T1000 (cell line): ENCODE measurements at regions not wholly inside any gene's neighbourhood (a gene's known extent, or its start where the extent isn't known, plus 50 kb on each side); places are given as distances from the start of the nearest gene placed in this dataset.
"Not testable (repeated sequence)": the region's sequence is repeated elsewhere in the genome, so short reads cannot be mapped to it uniquely, and the experiment has no call there.

ENCODE experiments used
- DNase-seq: peaks from one replicate; lab custom pipeline; 2025; ENCODE audit warnings: mixed read lengths; lab: John Stamatoyannopoulos, UW

DNA sequence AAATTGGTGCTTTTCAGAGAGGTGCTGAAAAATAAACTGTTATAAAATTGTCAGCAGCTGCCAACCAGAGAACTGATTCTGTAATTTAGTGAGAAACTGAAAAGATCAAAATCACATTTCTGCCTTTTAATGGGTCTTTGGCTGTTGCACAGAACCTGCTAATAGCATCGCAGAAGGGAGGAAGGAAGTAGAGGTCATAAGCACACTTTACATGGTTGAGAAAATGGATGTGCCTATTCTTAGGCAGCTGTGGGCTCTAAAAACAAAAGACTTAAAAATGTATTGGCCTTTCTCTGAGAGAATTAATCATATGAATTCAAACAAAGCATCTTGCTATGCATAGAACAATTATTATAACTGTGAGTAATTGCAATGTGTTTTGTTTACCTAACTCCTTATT is 1186.9 kb downstream of the DSC3 start:
- no peak for DNase-seq

- DNase-seq: no peak
Measured at GRCh38 chr18:29853126-29853525, 1189.4 kb downstream of the DSC3 start.

DNA sequence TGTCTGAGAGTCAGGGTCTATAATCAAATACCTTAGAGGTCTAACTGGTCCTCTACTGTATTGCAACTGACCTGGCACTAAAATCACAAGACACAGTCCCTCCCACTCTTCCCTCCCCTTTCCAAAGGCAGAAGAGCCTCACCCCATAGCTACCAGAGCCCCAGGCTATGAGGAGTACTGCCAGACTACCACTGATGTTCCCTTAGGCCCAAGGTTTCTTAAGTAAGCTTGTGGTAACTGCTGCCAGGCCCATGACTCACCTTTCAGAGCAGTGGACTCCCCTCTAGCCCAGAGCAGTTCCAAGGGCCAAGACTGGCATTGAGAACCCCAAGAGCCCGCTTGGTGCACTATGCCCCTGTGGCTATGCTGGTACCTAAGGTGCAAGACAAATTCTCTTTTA is 1193.4 kb downstream of the DSC3 start:
- DNase-seq: peak; percentile 35

DNA sequence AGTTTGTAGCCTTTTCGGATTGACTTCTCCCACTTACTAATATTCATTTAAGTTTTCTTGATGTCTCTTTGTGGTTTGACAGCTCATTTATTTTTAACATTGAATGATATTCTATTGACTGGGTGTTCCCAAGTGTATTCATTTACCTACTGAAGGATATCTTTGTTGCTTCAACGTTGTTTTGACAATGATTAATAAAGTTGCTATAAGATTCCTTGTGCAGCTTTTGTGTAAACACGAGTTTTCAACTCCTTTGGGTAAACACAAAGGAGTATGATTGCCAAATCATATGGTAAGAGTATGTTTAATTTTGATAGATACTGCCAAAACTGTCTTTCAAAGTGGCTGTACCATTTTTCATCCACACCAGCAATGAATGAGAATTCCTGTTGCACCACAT is 1200.9 kb downstream of the DSC3 start:
- no peak for DNase-seq

GRCh38 chr18:29840089-29840488 is 1202.5 kb downstream of the DSC3 start:
- no peak for DNase-seq

DNA sequence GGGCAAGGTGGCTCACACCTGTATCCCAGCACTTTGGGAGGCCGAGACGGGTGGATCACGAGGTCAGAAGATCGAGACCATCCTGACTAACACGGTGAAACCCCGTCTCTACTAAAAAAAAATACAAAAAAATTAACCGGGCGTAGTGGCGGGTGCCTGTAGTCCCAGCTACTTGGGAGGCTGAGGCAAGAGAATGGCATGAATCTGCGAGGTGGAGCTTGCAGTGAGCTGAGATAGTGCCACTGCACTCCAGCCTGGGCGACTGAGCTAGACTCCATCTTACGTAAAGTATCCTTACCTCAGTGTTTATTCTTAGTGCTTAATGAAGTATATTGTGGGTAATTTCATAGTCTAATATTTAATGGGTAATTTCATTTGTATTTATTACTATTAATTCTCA is 1203.6 kb downstream of the DSC3 start:
- DNase-seq: not testable (repeated sequence)

GRCh38 chr18:29838556-29838955 is 1204.0 kb downstream of the DSC3 start:
- no peak for DNase-seq

GRCh38 chr18:29823671-29824070 is 1218.9 kb downstream of the DSC3 start:
- no peak for DNase-seq

- DNase-seq: no peak
Measured at GRCh38 chr18:29821544-29821943, 1221.0 kb downstream of the DSC3 start.

DNA sequence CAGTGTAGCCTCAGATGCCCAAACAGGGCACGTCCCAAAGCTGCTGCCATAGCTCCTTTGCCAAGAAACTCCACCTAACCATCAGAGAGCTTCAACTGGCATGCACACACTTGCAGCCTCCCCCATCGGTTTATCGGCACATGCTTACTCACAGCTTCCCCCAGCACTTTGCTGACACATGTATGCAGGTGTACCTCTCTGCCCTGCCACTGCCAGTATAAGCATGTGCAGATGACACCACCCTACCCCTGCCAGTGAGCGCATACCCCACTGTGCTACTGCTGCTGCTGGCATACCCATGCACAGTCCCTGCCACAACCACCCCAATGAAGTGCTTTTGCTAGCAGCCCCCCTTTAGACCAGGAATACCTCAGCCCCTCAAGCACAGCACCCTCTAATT is 1231.0 kb downstream of the DSC3 start:
- no peak for DNase-seq

DNA sequence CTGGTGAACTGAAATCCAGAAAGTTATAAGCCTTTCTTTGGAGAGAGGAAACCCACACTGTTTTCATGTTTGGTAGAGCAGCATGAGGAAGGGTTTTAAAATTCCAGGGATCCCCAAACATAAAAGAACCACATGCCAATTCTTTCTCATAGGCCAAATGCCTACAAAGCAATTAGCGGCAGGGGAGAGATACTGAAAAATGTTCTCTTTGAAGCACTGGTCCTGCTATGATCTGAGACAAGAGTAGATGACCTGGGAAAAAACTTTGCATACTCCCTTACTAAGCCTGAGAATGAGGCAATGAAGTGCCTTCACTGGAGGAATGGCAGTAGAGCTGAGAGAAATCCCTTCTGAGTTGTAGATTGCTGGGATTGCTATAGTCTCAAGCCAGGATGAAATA is 1261.7 kb downstream of the DSC3 start:
- DNase-seq: no peak

DNA sequence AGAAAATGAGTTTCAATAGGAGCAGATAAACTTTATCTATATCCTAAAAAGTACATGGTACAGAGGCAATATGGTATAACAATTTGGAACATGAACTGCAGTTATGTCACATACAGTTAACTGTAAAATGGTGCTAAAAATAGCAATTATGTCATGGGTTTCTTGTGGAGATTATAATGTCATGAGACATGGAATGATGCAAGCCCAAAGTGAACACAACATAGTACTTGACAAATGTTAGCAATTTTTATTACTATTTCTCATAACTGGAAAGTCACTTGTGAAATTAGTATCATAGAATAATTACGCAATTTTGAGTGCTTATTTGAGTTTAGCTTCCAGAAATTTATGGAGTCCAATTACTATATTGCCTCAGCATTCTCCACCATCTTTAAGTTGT is 1263.4 kb downstream of the DSC3 start:
- DNase-seq: no peak

DNA sequence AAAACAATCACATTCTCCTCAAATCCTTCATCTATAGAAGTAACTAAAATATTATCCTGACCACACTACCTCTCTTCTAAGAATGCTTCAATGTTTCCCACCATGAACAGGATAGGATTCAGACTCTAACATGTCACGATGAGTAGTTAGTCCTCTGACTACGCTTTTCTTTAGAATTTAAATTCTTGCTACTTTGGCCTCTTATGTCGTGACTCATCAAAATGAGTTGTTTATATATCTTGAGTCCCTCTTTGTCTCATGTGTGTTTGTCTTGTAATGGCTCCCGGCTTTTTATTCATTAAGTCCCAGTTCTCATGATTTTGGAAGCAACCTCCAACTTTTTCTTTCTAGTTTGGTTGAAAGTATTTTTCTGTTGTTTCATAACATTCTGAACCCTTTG is 1289.2 kb downstream of the DSC3 start:
- no peak for DNase-seq

DNA sequence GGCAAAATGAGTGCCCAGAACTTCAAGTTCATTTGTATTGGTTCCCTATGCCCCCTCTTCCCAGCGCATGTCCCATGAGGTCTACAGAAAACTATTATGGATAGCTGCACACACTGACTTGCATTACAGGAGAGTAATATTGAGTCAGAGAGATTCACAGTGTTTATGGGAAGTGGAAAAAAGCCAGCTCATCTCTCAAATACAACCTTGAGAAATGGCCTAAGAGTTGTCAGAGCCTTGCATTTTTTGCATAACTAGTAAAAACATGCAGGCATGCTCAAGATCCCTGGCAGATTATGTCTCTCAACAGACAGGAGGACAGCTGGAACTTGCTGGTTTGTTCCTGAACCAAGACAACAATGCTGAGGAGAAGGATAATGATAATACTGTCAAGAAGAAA is 1292.8 kb downstream of the DSC3 start:
- no peak for DNase-seq

DNA sequence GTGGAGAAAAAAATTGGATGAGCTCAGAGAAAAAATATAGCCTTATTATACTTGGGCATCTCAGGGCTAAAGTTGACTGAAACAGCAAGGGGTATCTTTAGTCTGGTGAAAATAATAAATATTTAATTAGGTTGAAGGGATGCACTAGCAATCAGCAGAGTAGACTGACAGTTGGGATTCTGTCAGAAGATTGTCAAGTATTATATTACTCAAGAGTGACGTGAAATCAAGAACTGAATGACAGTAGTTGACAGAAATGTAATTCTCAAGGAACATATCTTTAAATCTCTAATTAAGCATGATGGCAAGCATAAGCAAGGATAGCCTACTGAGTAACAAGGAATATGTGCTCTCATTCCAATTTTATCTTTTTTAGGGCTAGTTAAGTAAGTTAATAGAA is 1301.1 kb downstream of the DSC3 start:
- DNase-seq: no peak

GRCh38 chr18:29737620-29738019 is 1304.9 kb downstream of the DSC3 start:
- no peak for DNase-seq

DNA sequence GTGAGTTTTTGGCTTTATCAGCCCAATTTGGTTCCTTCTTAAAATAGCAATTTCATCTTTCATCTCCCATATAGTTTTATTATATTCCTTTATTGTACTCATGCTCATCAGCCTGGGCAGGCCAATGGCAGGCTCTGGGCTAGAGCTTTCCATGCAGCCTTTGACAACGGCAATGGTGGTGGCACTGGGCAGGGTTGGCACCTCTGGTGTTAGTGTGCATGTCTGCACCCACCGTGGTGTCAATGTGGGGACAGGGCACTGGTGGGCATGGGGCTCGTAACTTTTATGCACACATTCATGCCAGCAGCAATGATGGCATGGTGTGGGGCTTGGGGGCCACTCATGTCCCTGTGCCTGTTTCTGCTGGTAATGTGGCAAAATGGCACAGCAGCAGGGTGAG is 1305.4 kb downstream of the DSC3 start:
- DNase-seq: no peak

DNA sequence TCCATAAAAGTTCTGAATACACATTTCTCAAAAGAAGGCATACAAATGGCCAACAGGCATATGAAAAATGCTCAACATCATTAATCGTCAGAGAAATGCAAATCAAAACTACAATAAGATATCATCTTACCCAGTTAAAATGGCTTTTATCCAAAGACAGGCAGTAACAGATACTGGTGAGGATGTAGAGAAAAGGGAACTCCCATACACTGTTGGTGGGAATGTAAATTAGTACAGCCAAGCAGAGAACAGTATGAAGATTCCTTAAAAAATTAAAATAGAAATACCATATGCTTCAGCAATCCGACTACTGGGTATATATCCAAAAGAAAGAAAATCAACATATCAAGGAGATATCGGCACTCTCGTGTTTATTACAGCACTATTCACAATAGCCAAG is 1312.5 kb downstream of the DSC3 start:
- DNase-seq: no peak

DNA sequence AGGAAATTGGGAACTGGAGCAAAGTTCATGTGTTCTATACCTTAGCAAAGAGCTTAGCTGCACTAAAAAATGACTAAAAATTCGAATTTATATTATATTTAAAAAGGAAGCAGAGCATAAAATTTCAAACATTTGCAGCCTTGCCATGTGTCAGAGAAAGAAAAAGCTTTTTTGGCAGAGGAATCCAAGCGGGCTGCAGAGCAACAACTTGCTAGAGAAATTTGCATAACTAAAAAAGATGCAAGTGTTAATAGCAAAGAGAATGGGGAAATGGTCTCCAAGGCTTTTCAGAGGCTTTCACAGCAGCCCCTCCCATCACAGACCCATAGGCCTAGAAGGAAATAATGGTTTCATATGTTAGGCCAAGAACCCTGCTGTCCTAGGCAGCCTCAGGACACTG is 1315.9 kb downstream of the DSC3 start:
- no peak for DNase-seq

DNA sequence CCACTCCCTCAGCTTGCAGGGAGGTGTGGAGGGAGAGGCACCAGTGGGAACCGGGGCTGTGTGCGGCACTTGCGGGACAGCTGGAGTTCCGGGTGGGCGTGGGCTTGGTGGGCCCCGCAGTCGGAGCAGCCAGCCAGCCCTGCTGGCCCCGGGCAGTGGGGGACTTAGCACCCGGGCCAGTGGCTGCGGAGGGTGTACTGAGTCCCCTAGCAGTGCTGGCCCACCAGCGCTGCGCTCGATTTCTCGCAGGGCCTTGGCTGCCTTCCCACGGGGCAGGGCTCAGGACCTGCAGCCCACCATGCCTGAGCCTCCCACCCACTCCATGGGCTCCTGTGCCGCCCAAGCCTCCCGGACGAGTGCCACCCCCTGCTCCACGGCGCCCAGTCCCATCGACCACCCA is 1319.1 kb downstream of the DSC3 start:
- not testable (repeated sequence) for DNase-seq

GRCh38 chr18:29715960-29716359 is 1326.6 kb downstream of the DSC3 start:
- DNase-seq: not testable (repeated sequence)

DNA sequence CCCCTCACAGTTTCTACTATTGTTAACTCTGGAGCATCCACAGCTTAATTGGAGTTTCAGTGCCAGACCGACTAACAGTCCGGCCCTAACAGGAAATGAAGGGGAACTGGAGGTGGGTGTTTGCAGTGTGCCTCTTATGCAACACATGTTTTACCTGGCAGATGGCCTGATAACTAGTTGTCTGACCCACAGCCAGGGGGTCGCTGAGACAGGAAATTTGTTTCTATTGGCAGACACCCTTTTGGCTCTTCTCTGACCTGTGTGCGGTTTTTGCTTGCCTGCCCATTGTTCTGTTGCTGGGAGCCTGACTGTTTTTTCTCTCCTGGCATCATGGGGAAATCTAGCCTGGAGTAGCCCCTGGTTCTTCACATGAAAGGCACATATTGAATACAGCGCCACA is 1329.8 kb downstream of the DSC3 start:
- DNase-seq: no peak

DNA sequence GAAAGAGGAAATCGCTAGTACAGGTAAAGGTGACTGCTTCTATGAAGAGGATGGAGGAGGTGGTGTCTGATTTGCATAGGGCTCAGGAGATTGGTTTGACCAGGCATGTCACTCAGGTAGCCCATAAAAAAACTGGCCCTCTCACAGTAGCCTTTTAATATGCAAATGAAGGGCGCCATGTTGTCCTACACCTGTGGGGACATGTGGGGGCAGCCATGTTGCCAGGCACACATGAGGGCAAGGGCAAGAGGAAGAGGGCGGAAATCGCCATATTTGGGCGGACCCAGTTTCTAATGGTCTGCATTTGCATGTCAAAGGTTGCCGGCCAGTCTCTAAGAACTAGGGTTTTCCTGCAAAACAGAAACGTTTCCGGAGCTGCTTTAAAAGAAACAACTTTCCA is 1330.6 kb downstream of the DSC3 start:
- no peak for DNase-seq

DNA sequence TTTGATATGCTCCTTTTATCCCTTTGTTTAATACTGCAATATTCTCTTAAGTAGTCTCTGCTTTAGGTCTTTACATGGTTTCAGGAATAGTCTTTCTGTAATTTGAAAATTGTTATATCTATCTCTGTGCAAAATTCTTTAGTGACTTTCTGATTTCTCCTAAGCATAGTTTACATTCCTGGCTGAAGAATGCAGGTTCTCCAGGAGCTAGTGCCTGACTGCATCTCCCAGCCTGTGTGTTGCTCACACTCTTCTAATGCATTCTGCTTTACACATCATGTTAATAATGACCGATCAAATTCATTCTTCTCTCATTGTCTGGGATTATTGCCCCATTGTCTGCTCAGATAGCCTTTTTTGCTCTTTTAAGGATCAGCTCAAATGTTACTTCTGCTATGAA is 1349.2 kb downstream of the DSC3 start:
- DNase-seq: no peak

GRCh38 chr18:29681578-29681977 is 1361.0 kb downstream of the DSC3 start:
- no peak for DNase-seq
